ENCODE measurements at regions not wholly inside any gene's neighbourhood (a gene's known extent, or its start where the extent isn't known, plus 50 kb on each side); places are given as distances from the start of the nearest gene placed in this dataset.
A peak's percentile ranks its signal among the peaks of the same experiment; 100 is the strongest.
"Not testable (repeated sequence)": the region's sequence is repeated elsewhere in the genome, so short reads cannot be mapped to it uniquely, and the experiment has no call there.

- no peak for DNase-seq (ENCODE audit: low spot score)
Observed at GRCh38 chrX:30008031-30008430, 207.3 kb upstream of the MAGEB2 start.

- DNase-seq (ENCODE audit: low spot score), result no peak
Observed at GRCh38 chrX:30010471-30010870, 204.9 kb upstream of the MAGEB2 start.

GRCh38 chrX:30015440-30015839 is 199.9 kb upstream of the MAGEB2 start:
- DNase-seq (ENCODE audit: low spot score), result no peak

GRCh38 chrX:30027636-30028035 is 187.7 kb upstream of the MAGEB2 start:
- no peak for DNase-seq (ENCODE audit: low spot score)

GRCh38 chrX:30036406-30036805 is 179.0 kb upstream of the MAGEB2 start:
- DNase-seq (ENCODE audit: low spot score), result not testable (repeated sequence)

GRCh38 chrX:30039768-30040167 is 175.6 kb upstream of the MAGEB2 start:
- no peak for DNase-seq (ENCODE audit: low spot score)

- no peak for DNase-seq (ENCODE audit: low spot score)
Observed at GRCh38 chrX:30060718-30061117, 154.6 kb upstream of the MAGEB2 start.

- no peak for DNase-seq (ENCODE audit: low spot score)
Observed at GRCh38 chrX:30065226-30065625, 150.1 kb upstream of the MAGEB2 start.

GRCh38 chrX:30067677-30068076 is 147.7 kb upstream of the MAGEB2 start:
- DNase-seq (ENCODE audit: low spot score), result no peak

- no peak for DNase-seq (ENCODE audit: low spot score)
Observed at GRCh38 chrX:30085571-30085970, 129.8 kb upstream of the MAGEB2 start.

- no peak for DNase-seq (ENCODE audit: low spot score)
Observed at GRCh38 chrX:30111431-30111830, 103.9 kb upstream of the MAGEB2 start.

- peak; percentile 2 for DNase-seq (ENCODE audit: low spot score)
Observed at GRCh38 chrX:30141966-30142365, 73.4 kb upstream of the MAGEB2 start.

- DNase-seq (ENCODE audit: low spot score), result no peak
Observed at GRCh38 chrX:30144221-30144620, 71.1 kb upstream of the MAGEB2 start.

GRCh38 chrX:30144971-30145731 is 70.2 kb upstream of the MAGEB2 start:
- DNase-seq (ENCODE audit: low spot score), result no peak

GRCh38 chrX:30147996-30148643 is 67.2 kb upstream of the MAGEB2 start:
- DNase-seq (ENCODE audit: low spot score), result no peak

- DNase-seq (ENCODE audit: low spot score), result not testable (repeated sequence)
Observed at GRCh38 chrX:30149206-30149605, 66.2 kb upstream of the MAGEB2 start.

- no peak for DNase-seq (ENCODE audit: low spot score)
Observed at GRCh38 chrX:30150196-30150895, 65.0 kb upstream of the MAGEB2 start.

GRCh38 chrX:30151964-30152363 is 63.4 kb upstream of the MAGEB2 start:
- no peak for DNase-seq (ENCODE audit: low spot score)

GRCh38 chrX:30153175-30153880 is 62.0 kb upstream of the MAGEB2 start:
- no peak for DNase-seq (ENCODE audit: low spot score)

GRCh38 chrX:30153881-30154260 is 61.5 kb upstream of the MAGEB2 start:
- DNase-seq (ENCODE audit: low spot score), result no peak

- no peak for DNase-seq (ENCODE audit: low spot score)
Observed at GRCh38 chrX:30156009-30156408, 59.4 kb upstream of the MAGEB2 start.

- no peak for DNase-seq (ENCODE audit: low spot score)
Observed at GRCh38 chrX:30156880-30157560, 58.3 kb upstream of the MAGEB2 start.

Data from HuH-7 (cell line).